ENCODE measurements at regions not wholly inside any gene's neighbourhood (a gene's known extent, or its start where the extent isn't known, plus 50 kb on each side); places are given as distances from the start of the nearest gene placed in this dataset.
"Not testable (repeated sequence)": the region's sequence is repeated elsewhere in the genome, so short reads cannot be mapped to it uniquely, and the experiment has no call there.

DNA sequence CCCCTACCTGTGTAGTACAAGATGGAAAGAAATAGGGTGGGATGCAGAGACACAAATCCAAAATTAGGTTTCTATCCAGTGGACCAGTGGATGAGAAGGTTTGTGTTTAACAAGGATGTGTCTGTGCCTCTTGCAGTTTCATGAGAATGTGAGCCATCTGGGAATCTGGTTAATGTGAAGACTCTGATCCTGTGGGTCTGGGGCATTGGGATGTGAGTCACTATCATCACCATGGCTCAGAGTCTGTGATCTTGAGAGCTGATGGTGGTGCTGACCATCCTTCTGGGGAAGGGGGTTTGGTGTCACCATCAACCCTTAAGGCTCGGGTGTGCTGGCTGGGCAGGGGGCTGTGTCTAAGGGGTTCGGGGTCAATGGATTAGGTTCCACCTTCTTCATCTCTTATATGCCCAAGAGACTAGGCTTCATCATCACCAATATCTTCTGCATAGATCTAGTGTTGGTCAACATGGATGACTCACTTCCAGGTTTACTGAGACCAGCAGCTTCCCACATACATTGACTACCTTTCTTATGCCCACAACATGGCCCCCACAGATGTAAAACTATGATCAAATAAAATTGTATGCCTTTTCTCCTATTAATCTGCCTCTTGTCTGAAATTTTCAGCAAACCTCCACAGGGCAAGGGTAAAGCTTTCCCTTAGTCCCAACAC, 65.7 kb upstream of the MID1 start (continued):
- TF ChIP-seq, protein P1, sequence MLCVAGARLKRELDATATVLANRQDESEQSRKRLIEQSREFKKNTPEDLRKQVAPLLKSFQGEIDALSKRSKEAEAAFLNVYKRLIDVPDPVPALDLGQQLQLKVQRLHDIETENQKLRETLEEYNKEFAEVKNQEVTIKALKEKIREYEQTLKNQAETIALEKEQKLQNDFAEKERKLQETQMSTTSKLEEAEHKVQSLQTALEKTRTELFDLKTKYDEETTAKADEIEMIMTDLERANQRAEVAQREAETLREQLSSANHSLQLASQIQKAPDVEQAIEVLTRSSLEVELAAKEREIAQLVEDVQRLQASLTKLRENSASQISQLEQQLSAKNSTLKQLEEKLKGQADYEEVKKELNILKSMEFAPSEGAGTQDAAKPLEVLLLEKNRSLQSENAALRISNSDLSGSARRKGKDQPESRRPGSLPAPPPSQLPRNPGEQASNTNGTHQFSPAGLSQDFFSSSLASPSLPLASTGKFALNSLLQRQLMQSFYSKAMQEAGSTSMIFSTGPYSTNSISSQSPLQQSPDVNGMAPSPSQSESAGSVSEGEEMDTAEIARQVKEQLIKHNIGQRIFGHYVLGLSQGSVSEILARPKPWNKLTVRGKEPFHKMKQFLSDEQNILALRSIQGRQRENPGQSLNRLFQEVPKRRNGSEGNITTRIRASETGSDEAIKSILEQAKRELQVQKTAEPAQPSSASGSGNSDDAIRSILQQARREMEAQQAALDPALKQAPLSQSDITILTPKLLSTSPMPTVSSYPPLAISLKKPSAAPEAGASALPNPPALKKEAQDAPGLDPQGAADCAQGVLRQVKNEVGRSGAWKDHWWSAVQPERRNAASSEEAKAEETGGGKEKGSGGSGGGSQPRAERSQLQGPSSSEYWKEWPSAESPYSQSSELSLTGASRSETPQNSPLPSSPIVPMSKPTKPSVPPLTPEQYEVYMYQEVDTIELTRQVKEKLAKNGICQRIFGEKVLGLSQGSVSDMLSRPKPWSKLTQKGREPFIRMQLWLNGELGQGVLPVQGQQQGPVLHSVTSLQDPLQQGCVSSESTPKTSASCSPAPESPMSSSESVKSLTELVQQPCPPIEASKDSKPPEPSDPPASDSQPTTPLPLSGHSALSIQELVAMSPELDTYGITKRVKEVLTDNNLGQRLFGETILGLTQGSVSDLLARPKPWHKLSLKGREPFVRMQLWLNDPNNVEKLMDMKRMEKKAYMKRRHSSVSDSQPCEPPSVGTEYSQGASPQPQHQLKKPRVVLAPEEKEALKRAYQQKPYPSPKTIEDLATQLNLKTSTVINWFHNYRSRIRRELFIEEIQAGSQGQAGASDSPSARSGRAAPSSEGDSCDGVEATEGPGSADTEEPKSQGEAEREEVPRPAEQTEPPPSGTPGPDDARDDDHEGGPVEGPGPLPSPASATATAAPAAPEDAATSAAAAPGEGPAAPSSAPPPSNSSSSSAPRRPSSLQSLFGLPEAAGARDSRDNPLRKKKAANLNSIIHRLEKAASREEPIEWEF (IDR thresholded peaks at IDR 0.05; ENCODE audit: insufficient replicate concordance, low read depth, low read length), result no peak
- TF ChIP-seq SUZ12 (IDR thresholded peaks at IDR 0.05; ENCODE audit: unreplicated experiment), result no peak
- TF ChIP-seq POU2F2 (IDR thresholded peaks at IDR 0.05; ENCODE audit: borderline replicate concordance, low read depth, low read length), result no peak

DNA sequence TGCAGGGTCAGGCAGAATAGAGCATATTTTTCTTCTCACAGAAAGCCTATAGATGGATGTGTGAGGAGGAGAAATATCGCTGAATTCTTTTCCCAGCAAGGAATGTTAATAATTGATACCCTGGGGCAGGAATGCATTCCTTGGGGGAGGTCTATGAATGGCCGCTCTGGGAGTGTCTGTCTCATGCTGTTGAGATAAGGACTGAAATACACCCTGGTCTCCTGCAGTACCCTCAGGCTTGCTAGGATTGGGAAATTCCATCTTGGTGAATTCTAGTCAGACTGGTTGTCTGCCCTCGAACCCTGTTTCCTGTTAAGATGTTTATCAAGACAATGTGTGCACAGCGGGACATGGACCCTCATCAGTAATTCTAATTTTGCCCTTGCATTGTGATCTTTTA, 71.4 kb upstream of the MID1 start:
- DNase-seq (ENCODE audit: low read depth, low spot score); H4K20me1 ChIP-seq (ENCODE audit: control insufficient read depth, insufficient read depth); RAD21 ChIA-PET (ENCODE audit: unreplicated experiment); H3K9ac ChIP-seq (ENCODE audit: control insufficient read depth, insufficient read depth, low read length); H3K27ac ChIP-seq (ENCODE audit: control insufficient read depth, insufficient read depth); SMC1A ChIA-PET (ENCODE audit: uncharacterized antibody, unreplicated experiment); in situ Hi-C loops (cut with MboI); ATAC-seq; H3K36me3 ChIP-seq (ENCODE audit: control insufficient read depth in 2 of 2, insufficient read depth in 2 of 2, low read length in 1 of 2); H3K4me2 ChIP-seq (ENCODE audit: control insufficient read depth, insufficient read depth); FAIRE-seq; H3K79me2 ChIP-seq (ENCODE audit: control insufficient read depth, insufficient read depth, low read length); intact Hi-C loops (cut with micrococcal nuclease; ENCODE audit: unreplicated experiment); BruUV-seq (replicated peaks); H3K4me3 ChIP-seq; POLR2A ChIA-PET; H3K9me3 ChIP-seq (replicated peaks; ENCODE audit: control insufficient read depth, insufficient read depth, low read length); H3K4me1 ChIP-seq (ENCODE audit: control insufficient read depth, insufficient read depth, low read length); CTCF ChIA-PET; H2AFZ ChIP-seq (ENCODE audit: control insufficient read depth, low read depth, low read length); H3K27me3 ChIP-seq (replicated peaks in 1 of 2; ENCODE audit: control insufficient read depth in 2 of 2, insufficient read depth in 2 of 2, low read length in 1 of 2): not testable (repeated sequence)
- WGBS (ENCODE audit: insufficient coverage, insufficient replicate concordance, low lambda C conversion rate, missing lambda C conversion rate), result 31% methylated on average over 4 of the region's 4 CpGs
